IMR-90 (cell line): ENCODE measurements at regions not wholly inside any gene's neighbourhood (a gene's known extent, or its start where the extent isn't known, plus 50 kb on each side); places are given as distances from the start of the nearest gene placed in this dataset.

Experiments used
- ATAC-seq: fragments of 200-7000 bp; cut with Tn5 transposase; 2 replicates; pipeline ENCODE4 v1.9.1; 2020; ENCODE audit warnings: low read depth, mild to moderate bottlenecking, moderate library complexity
- BruUV-seq: library from RNA; stranded (reverse); fragments of 400-500 nt; replicated peaks from 2 replicates; lab custom pipeline; 2021; lab: Mats Ljungman, UMichigan
- CTCF ChIA-PET: fragments of 300-600 bp; formaldehyde crosslinking; extraction: SDS; loops from one replicate; lab custom pipeline; 2021; ENCODE audit warnings: antibody characterized with exemption; lab: Yijun Ruan, JAX
- POLR2A ChIA-PET: fragments of 300-600 bp; sonication (Branson Sonifier 250); formaldehyde crosslinking; loops from one replicate; lab custom pipeline; 2022; ENCODE audit warnings: antibody characterized with exemption; ENCODE audit not compliant: unreplicated experiment; lab: Charles Lee
- DNase-seq: peaks from one replicate; pipeline ENCODE4 v3.0.0; 2013
- H2AFZ ChIP-seq: replicated peaks from 2 replicates; pipeline ENCODE3; 2013; ENCODE audit warnings: low read length, mild to moderate bottlenecking; ENCODE audit not compliant: poor library complexity
- H2AK5ac ChIP-seq: 2 replicates; pipeline ENCODE4 v1.6.1; 2013; ENCODE audit warnings: low read depth, low read length, inconsistent platforms
- H2AK9ac ChIP-seq: replicated peaks from 2 replicates; pipeline ENCODE3; 2013; ENCODE audit warnings: mild to moderate bottlenecking, low read depth, low read length, moderate library complexity; ENCODE audit not compliant: poor library complexity
- H2BK120ac ChIP-seq: 2 replicates; pipeline ENCODE4 v1.6.1; 2013; ENCODE audit warnings: low read depth, low read length, inconsistent platforms
- H2BK15ac ChIP-seq: 3 replicates; pipeline ENCODE4 v1.6.1; 2013; ENCODE audit warnings: low read depth, low read length, inconsistent platforms
- H2BK20ac ChIP-seq: 2 replicates; pipeline ENCODE4 v1.6.1; 2013; ENCODE audit warnings: low read depth, mild to moderate bottlenecking, inconsistent platforms, low read length, moderate library complexity
- H2BK5ac ChIP-seq: 2 replicates; pipeline ENCODE4 v1.6.1; 2013; ENCODE audit warnings: mild to moderate bottlenecking, low read depth, low read length, inconsistent platforms; ENCODE audit not compliant: poor library complexity, severe bottlenecking
- H3K14ac ChIP-seq: replicated peaks from 2 replicates; pipeline ENCODE4 v1.6.1; 2013; ENCODE audit warnings: low read depth, low read length, inconsistent platforms
- H3K18ac ChIP-seq: 2 replicates; pipeline ENCODE4 v1.6.1; 2013; ENCODE audit warnings: low read depth, low read length, control low read depth
- H3K23ac ChIP-seq: 2 replicates; pipeline ENCODE4 v1.6.1; 2013; ENCODE audit warnings: low read depth, low read length, inconsistent platforms
- H3K27ac ChIP-seq: 2 replicates; pipeline ENCODE4 v1.5.1; 2013; ENCODE audit warnings: mild to moderate bottlenecking, control low read depth, low read length; ENCODE audit not compliant: insufficient read depth
- H3K27me3 ChIP-seq: 2 replicates; pipeline ENCODE4 v1.6.1; 2013; ENCODE audit warnings: low read length; ENCODE audit not compliant: control insufficient read depth, insufficient read depth
- H3K36me3 ChIP-seq: 2 replicates; pipeline ENCODE4 v1.6.1; 2013; ENCODE audit warnings: low read length, mixed read lengths; ENCODE audit not compliant: control insufficient read depth, insufficient read depth
- H3K4ac ChIP-seq: 2 replicates; pipeline ENCODE4 v1.6.1; 2013; ENCODE audit warnings: low read depth, low read length, inconsistent platforms
- H3K4me1 ChIP-seq: 2 replicates; pipeline ENCODE4 v1.6.1; 2013; ENCODE audit warnings: low read length, mixed read lengths; ENCODE audit not compliant: control insufficient read depth, insufficient read depth
- H3K4me2 ChIP-seq: 2 replicates; pipeline ENCODE4 v1.6.1; 2013; ENCODE audit warnings: low read depth, mild to moderate bottlenecking, control low read depth, low read length, moderate library complexity
- H3K4me3 ChIP-seq: 2 replicates; pipeline ENCODE4 v1.5.1; 2013; ENCODE audit warnings: low read depth, mild to moderate bottlenecking, control low read depth, low read length, moderate library complexity; ENCODE audit not compliant: insufficient read depth
- H3K56ac ChIP-seq: 2 replicates; pipeline ENCODE4 v1.6.1; 2013; ENCODE audit warnings: low read length, inconsistent platforms; ENCODE audit not compliant: insufficient read depth; ENCODE audit errors: extremely low read depth
- H3K79me1 ChIP-seq, 2 experiments: 2 replicates each; pipeline ENCODE4 v1.6.1; 2013; ENCODE audit warnings: low read length in 2 of 2, inconsistent platforms in 1 of 2, low read depth in 1 of 2
- H3K9ac ChIP-seq: 2 replicates; pipeline ENCODE4 v1.6.1; 2013; ENCODE audit warnings: low read depth, low read length, control low read depth
- H3K9me1 ChIP-seq: 2 replicates; pipeline ENCODE4 v1.6.1; 2013; ENCODE audit warnings: low read length, inconsistent platforms; ENCODE audit not compliant: insufficient read depth
- H3K9me3 ChIP-seq: 2 replicates; pipeline ENCODE4 v1.6.1; 2013; ENCODE audit warnings: low read length; ENCODE audit not compliant: control insufficient read depth, insufficient read depth
- H4K20me1 ChIP-seq: 2 replicates; pipeline ENCODE4 v1.6.1; 2013; ENCODE audit warnings: low read length, inconsistent platforms; ENCODE audit not compliant: insufficient read depth
- H4K5ac ChIP-seq: 2 replicates; pipeline ENCODE4 v1.6.1; 2013; ENCODE audit warnings: mild to moderate bottlenecking, low read depth, low read length, control low read depth
- H4K8ac ChIP-seq, 2 experiments: 2 replicates each; pipeline ENCODE4 v1.6.1; 2013; ENCODE audit warnings: low read depth in 2 of 2, low read length in 2 of 2, control low read depth in 1 of 2, inconsistent platforms in 1 of 2
- H4K91ac ChIP-seq: 2 replicates; pipeline ENCODE4 v1.6.1; 2013; ENCODE audit warnings: low read depth, low read length, inconsistent platforms; ENCODE audit not compliant: insufficient read depth
- CHD1 ChIP-seq: IDR thresholded peaks from 2 replicates; pipeline ENCODE4 v1.6.1; 2012; ENCODE audit warnings: low read depth, low read length, improper control_type of control experiment
- CTCF ChIP-seq: conservative IDR thresholded peaks from 2 replicates; pipeline ENCODE4 v1.5.1; 2012; ENCODE audit warnings: mild to moderate bottlenecking, low read depth, low read length, improper control_type of control experiment
- FOS ChIP-seq: fragments of 150-350 bp; IDR thresholded peaks from 2 replicates; pipeline ENCODE4 v1.6.1; 2016; ENCODE audit warnings: low read depth, low read length
- MAFK ChIP-seq: IDR thresholded peaks from 2 replicates; pipeline ENCODE4 v1.6.1; 2012; ENCODE audit warnings: low read depth, low read length, improper control_type of control experiment
- MXI1 ChIP-seq: IDR thresholded peaks from 2 replicates; pipeline ENCODE4 v1.6.1; 2012; ENCODE audit warnings: low read depth, mild to moderate bottlenecking, low read length, moderate library complexity, borderline replicate concordance
- NFE2L2 ChIP-seq: fragments of 150-350 bp; IDR thresholded peaks from 2 replicates; pipeline ENCODE4 v1.6.1; 2016; ENCODE audit warnings: low read depth, mild to moderate bottlenecking, low read length
- POLR2A ChIP-seq: IDR thresholded peaks from 2 replicates; pipeline ENCODE4 v1.6.1; 2012; ENCODE audit warnings: mild to moderate bottlenecking, low read depth, low read length
- WGBS, 2 experiments: methylation state at CpG; one replicate each; pipeline versions ENCODE4 v1.1.5 to v1.1.7; 2013; ENCODE audit warnings: missing lambda C conversion rate in 2 of 2; ENCODE audit not compliant: insufficient read length in 1 of 2; ENCODE audit errors: extremely low coverage in 2 of 2; 5-methylcytosine and 5-hydroxymethylcytosine counted together
- dilution Hi-C: fragments of 300-500 bp; cut with HindIII; formaldehyde crosslinking; loops from one replicate; pipeline ENCODE4 v1.14.3; 2018; ENCODE audit warnings: low sequenced_read_pairs; ENCODE audit not compliant: unreplicated experiment
- in situ Hi-C: fragments of 300-500 bp; cut with MboI; formaldehyde crosslinking; loops from 3 replicates; pipeline ENCODE4 v1.14.3; 2019; ENCODE audit warnings: low sequenced_read_pairs, inconsistent platforms, mixed read lengths
- intact Hi-C: fragments of 100-400 bp; cut with micrococcal nuclease; formaldehyde crosslinking; loops from 2 replicates; pipeline ENCODE4 v1.10.0; 2022

- POLR2A ChIA-PET = interaction anchor here (0.6 kb wide), 1 partner anchor 151 kb away, joined by 5 read pairs; no protein-coding TSS in a partner anchor
- Histone ChIP-seq H3K4me1 (no peaks in the 10 kb centered on the region), H3K4me3 (no peak overlapping the region), H3K9me3 (no peaks in the 10 kb centered on the region), H3K56ac (no peak overlapping the region), H3K79me1 (no peaks in the 10 kb centered on the region), H3K9ac (no peak overlapping the region), H2BK120ac (no peak overlapping the region), H4K5ac (no peak overlapping the region), H3K9me1 (no peaks in the 10 kb centered on the region), H3K18ac (no peak overlapping the region), H4K20me1 (no peaks in the 10 kb centered on the region), H4K91ac (no peak overlapping the region), H3K27me3 (no peaks in the 10 kb centered on the region), H3K36me3 (no peaks in the 10 kb centered on the region), H2AFZ (no peak overlapping the region), H2BK5ac (no peak overlapping the region), H2BK20ac (no peak overlapping the region), H3K14ac (no peak overlapping the region), H2BK15ac (no peak overlapping the region), H4K8ac (no peak overlapping the region), H3K23ac (no peak overlapping the region), H3K27ac (no peak overlapping the region), H3K4ac (no peak overlapping the region), H2AK9ac (no peak overlapping the region), H3K4me2 (no peak overlapping the region), H2AK5ac (no peak overlapping the region)
- DNase-seq = no peak
- in situ Hi-C loops = no loop called here
- ATAC-seq = no peak
- intact Hi-C loops = no loop called here
- dilution Hi-C loops = no loop called here
- WGBS, 2 experiments = 67% methylated on average over 1 of the region's 1 CpG; no CpG with 5 or more reads in 1 of the 2 experiments
- TF ChIP-seq MXI1 = no peak
- no peak for TF ChIP-seq NFE2L2
- TF ChIP-seq CTCF = no peak
- TF ChIP-seq CHD1 = no peak
- no peak for TF ChIP-seq FOS
- no peak for TF ChIP-seq POLR2A
- peak; percentile 54 for TF ChIP-seq MAFK
- BruUV-seq = no TSS peak
- CTCF ChIA-PET = interaction anchor here (0.6 kb wide), 1 partner anchor 183 kb away, joined by 4 read pairs; no protein-coding TSS in a partner anchor
These were observed 629.7 kb upstream of the GRAMD2B start for GRCh38 chr5:125793470-125793869.
